ENCODE measurements at regions not wholly inside any gene's neighbourhood (a gene's known extent, or its start where the extent isn't known, plus 50 kb on each side); places are given as distances from the start of the nearest gene placed in this dataset.
A peak's percentile ranks its signal among the peaks of the same experiment; 100 is the strongest.

- no peak overlapping the region for H2AFZ ChIP-seq
- WGBS (ENCODE audit: low lambda C conversion rate, missing lambda C conversion rate), result 38% methylated on average over 4 of the region's 4 CpGs
- no peaks in the 10 kb centered on the region for H3K36me3 ChIP-seq (replicated peaks; ENCODE audit: insufficient read depth, low read depth)
- no peaks in the 10 kb centered on the region for H4K20me1 ChIP-seq (ENCODE audit: insufficient read depth, poor library complexity, severe bottlenecking)
- H3K9me3 ChIP-seq (ENCODE audit: low read depth), result no peaks in the 10 kb centered on the region
- no peaks in the 10 kb centered on the region for H3K79me2 ChIP-seq
- no peak overlapping the region for H3K4me3 ChIP-seq
- no peak for DNase-seq (ENCODE audit: low spot score)
- no peak overlapping the region for H3K4me2 ChIP-seq
- H3K4me1 ChIP-seq (ENCODE audit: insufficient read depth), result peaks cover 10% of the 10 kb centered on the region
- TF ChIP-seq EZH2phosphoT487 (IDR thresholded peaks at IDR 0.05; ENCODE audit: low read depth, severe bottlenecking, unreplicated experiment), result no peak
- no peak for TF ChIP-seq CTCF (IDR thresholded peaks at IDR 0.05; ENCODE audit: poor library complexity)
- no peak for TF ChIP-seq EZH2 (IDR thresholded peaks at IDR 0.05; ENCODE audit: borderline replicate concordance)
- H3K27ac ChIP-seq, result no peak overlapping the region
- no peaks in the 10 kb centered on the region for H3K9me2 ChIP-seq (replicated peaks; ENCODE audit: insufficient read depth)
- no peaks in the 10 kb centered on the region for H3K27me3 ChIP-seq
Observed at GRCh38 chr18:73043211-73043610, 175.4 kb upstream of the NETO1 start.

GRCh38 chr18:73040247-73040646 is 172.5 kb upstream of the NETO1 start:
- Histone ChIP-seq H3K4me1 (ENCODE audit: insufficient read depth) (peaks cover 10% of the 10 kb centered on the region), H3K9me2 (replicated peaks; ENCODE audit: insufficient read depth) (no peaks in the 10 kb centered on the region), H3K27ac (peak overlapping the region; percentile 41), H3K4me2 (peak overlapping the region; percentile 51), H3K36me3 (replicated peaks; ENCODE audit: insufficient read depth, low read depth) (no peaks in the 10 kb centered on the region), H3K79me2 (no peaks in the 10 kb centered on the region), H2AFZ (no peak overlapping the region), H3K27me3 (no peaks in the 10 kb centered on the region), H3K9me3 (ENCODE audit: low read depth) (no peaks in the 10 kb centered on the region), H4K20me1 (ENCODE audit: insufficient read depth, poor library complexity, severe bottlenecking) (no peaks in the 10 kb centered on the region), H3K4me3 (no peak overlapping the region)
- no peak for TF ChIP-seq EZH2phosphoT487 (IDR thresholded peaks at IDR 0.05; ENCODE audit: low read depth, severe bottlenecking, unreplicated experiment)
- WGBS (ENCODE audit: low lambda C conversion rate, missing lambda C conversion rate), result 46% methylated on average over 4 of the region's 4 CpGs
- peak; percentile 58 for DNase-seq (ENCODE audit: low spot score)

- H3K4me1 ChIP-seq (ENCODE audit: insufficient read depth), result peaks cover 6% of the 10 kb centered on the region
- no peaks in the 10 kb centered on the region for H3K36me3 ChIP-seq (replicated peaks; ENCODE audit: insufficient read depth, low read depth)
- H3K27ac ChIP-seq, result no peak overlapping the region
- no peak for DNase-seq (ENCODE audit: low spot score)
- no peak overlapping the region for H2AFZ ChIP-seq
- H3K9me2 ChIP-seq (replicated peaks; ENCODE audit: insufficient read depth), result no peaks in the 10 kb centered on the region
- no peak overlapping the region for H3K4me3 ChIP-seq
- no peak for TF ChIP-seq EZH2 (IDR thresholded peaks at IDR 0.05; ENCODE audit: borderline replicate concordance)
- no peak for TF ChIP-seq EZH2phosphoT487 (IDR thresholded peaks at IDR 0.05; ENCODE audit: low read depth, severe bottlenecking, unreplicated experiment)
- WGBS (ENCODE audit: low lambda C conversion rate, missing lambda C conversion rate), result 90% methylated on average over 5 of the region's 5 CpGs
- no peaks in the 10 kb centered on the region for H3K79me2 ChIP-seq
- H3K9me3 ChIP-seq (ENCODE audit: low read depth), result no peaks in the 10 kb centered on the region
- no peaks in the 10 kb centered on the region for H3K27me3 ChIP-seq
- no peak overlapping the region for H3K4me2 ChIP-seq
- no peaks in the 10 kb centered on the region for H4K20me1 ChIP-seq (ENCODE audit: insufficient read depth, poor library complexity, severe bottlenecking)
Observed at GRCh38 chr18:73038336-73038735, 170.5 kb upstream of the NETO1 start.

GRCh38 chr18:73023975-73024374 is 156.2 kb upstream of the NETO1 start:
- H3K4me3 ChIP-seq, result no peak overlapping the region
- no peak overlapping the region for H2AFZ ChIP-seq
- no peaks in the 10 kb centered on the region for H3K4me1 ChIP-seq (ENCODE audit: insufficient read depth)
- H3K27ac ChIP-seq, result no peak overlapping the region
- no peaks in the 10 kb centered on the region for H3K9me3 ChIP-seq (ENCODE audit: low read depth)
- TF ChIP-seq CTCF (IDR thresholded peaks at IDR 0.05; ENCODE audit: poor library complexity) (no peak), EZH2 (IDR thresholded peaks at IDR 0.05; ENCODE audit: borderline replicate concordance) (no peak), EZH2phosphoT487 (IDR thresholded peaks at IDR 0.05; ENCODE audit: low read depth, severe bottlenecking, unreplicated experiment) (no peak)
- no peaks in the 10 kb centered on the region for H3K36me3 ChIP-seq (replicated peaks; ENCODE audit: insufficient read depth, low read depth)
- no peaks in the 10 kb centered on the region for H3K27me3 ChIP-seq
- no peak overlapping the region for H3K4me2 ChIP-seq
- DNase-seq (ENCODE audit: low spot score), result no peak
- 67% methylated on average over 4 of the region's 4 CpGs for WGBS (ENCODE audit: low lambda C conversion rate, missing lambda C conversion rate)
- no peaks in the 10 kb centered on the region for H3K9me2 ChIP-seq (replicated peaks; ENCODE audit: insufficient read depth)
- no peaks in the 10 kb centered on the region for H4K20me1 ChIP-seq (ENCODE audit: insufficient read depth, poor library complexity, severe bottlenecking)
- H3K79me2 ChIP-seq, result no peaks in the 10 kb centered on the region

All from hepatocyte (in vitro differentiated cells).